Neuronal stem cell (in vitro differentiated cells): ENCODE measurements at regions not wholly inside any gene's neighbourhood (a gene's known extent, or its start where the extent isn't known, plus 50 kb on each side); places are given as distances from the start of the nearest gene placed in this dataset.

Experiments used
- DNase-seq: peaks from one replicate; pipeline ENCODE4 v3.0.0-alpha.2; 2013; ENCODE audit warnings: low spot score
- H2AFZ ChIP-seq: one replicate; pipeline ENCODE4 v1.6.1; 2013; ENCODE audit warnings: mild to moderate bottlenecking, low read length, inconsistent platforms
- H2AK5ac ChIP-seq: 2 replicates; pipeline ENCODE4 v1.6.1; 2013; ENCODE audit warnings: low read depth, mild to moderate bottlenecking, inconsistent platforms, low read length, moderate library complexity, mixed read lengths
- H2BK120ac ChIP-seq: 2 replicates; pipeline ENCODE4 v1.6.1; 2013; ENCODE audit warnings: low read depth, mild to moderate bottlenecking, inconsistent platforms, low read length, moderate library complexity, mixed read lengths
- H2BK12ac ChIP-seq: one replicate; pipeline ENCODE4 v1.6.1; 2013; ENCODE audit warnings: low read length, inconsistent platforms
- H2BK15ac ChIP-seq: 2 replicates; pipeline ENCODE4 v1.6.1; 2013; ENCODE audit warnings: mild to moderate bottlenecking, low read length, inconsistent platforms, mixed read lengths
- H2BK5ac ChIP-seq: one replicate; pipeline ENCODE4 v1.6.1; 2013; ENCODE audit warnings: inconsistent platforms, mild to moderate bottlenecking, low read length, moderate library complexity
- H3K14ac ChIP-seq: one replicate; pipeline ENCODE4 v1.6.1; 2013; ENCODE audit warnings: low read length, inconsistent platforms
- H3K18ac ChIP-seq: 2 replicates; pipeline ENCODE4 v1.6.1; 2013; ENCODE audit warnings: low read length, inconsistent platforms
- H3K23ac ChIP-seq: 2 replicates; pipeline ENCODE4 v1.6.1; 2013; ENCODE audit warnings: low read depth, mild to moderate bottlenecking, mixed read lengths, low read length, inconsistent platforms; ENCODE audit not compliant: poor library complexity
- H3K27ac ChIP-seq: replicated peaks from 3 replicates; pipeline ENCODE4 v1.5.1; 2013; ENCODE audit warnings: low read length, inconsistent platforms
- H3K27me3 ChIP-seq, 3 experiments: 2 replicates each; pipeline ENCODE4 v1.6.1; 2013; ENCODE audit warnings: low read length in 3 of 3, mild to moderate bottlenecking in 2 of 3, inconsistent platforms in 1 of 3, low read depth in 1 of 3, mixed read lengths in 1 of 3, moderate library complexity in 1 of 3; ENCODE audit not compliant: control insufficient read depth in 3 of 3, insufficient read depth in 3 of 3
- H3K36me3 ChIP-seq, 2 donors: replicated peaks in 1 of 2; 2 replicates each; pipeline ENCODE4 v1.6.1; 2013; ENCODE audit warnings: low read length in 2 of 2; ENCODE audit not compliant: control insufficient read depth in 2 of 2, insufficient read depth in 2 of 2
- H3K4ac ChIP-seq: 2 replicates; pipeline ENCODE4 v1.6.1; 2013; ENCODE audit warnings: inconsistent platforms, mild to moderate bottlenecking, low read length, moderate library complexity
- H3K4me1 ChIP-seq, 2 donors: 1 replicate in 1 of 2; 2 replicates in 1 of 2; pipeline ENCODE4 v1.6.1; 2013; ENCODE audit warnings: low read length in 2 of 2, low read depth in 1 of 2; ENCODE audit not compliant: control insufficient read depth in 2 of 2, insufficient read depth in 1 of 2
- H3K4me2 ChIP-seq: one replicate; pipeline ENCODE4 v1.6.1; 2013; ENCODE audit warnings: mild to moderate bottlenecking, low read length, inconsistent platforms; ENCODE audit not compliant: insufficient read depth, poor library complexity, severe bottlenecking
- H3K4me3 ChIP-seq, 2 donors: 2 replicates each; pipeline ENCODE4 v1.5.1; 2013; ENCODE audit warnings: low read length in 2 of 2, mild to moderate bottlenecking in 2 of 2, inconsistent platforms in 1 of 2, moderate library complexity in 1 of 2
- H3K79me1 ChIP-seq: one replicate; pipeline ENCODE4 v1.6.1; 2013; ENCODE audit warnings: low read depth, mild to moderate bottlenecking, inconsistent platforms, low read length, moderate library complexity
- H3K9ac ChIP-seq: one replicate; pipeline ENCODE4 v1.6.1; 2013; ENCODE audit warnings: mild to moderate bottlenecking, low read depth, low read length, inconsistent platforms; ENCODE audit not compliant: poor library complexity
- H3K9me3 ChIP-seq, 2 donors: replicated peaks in 1 of 2; 2 replicates each; pipeline versions ENCODE3 to v1.6.1; 2013; ENCODE audit warnings: low read length in 2 of 2, mild to moderate bottlenecking in 2 of 2, inconsistent platforms in 1 of 2, low read depth in 1 of 2, mixed read lengths in 1 of 2, moderate library complexity in 1 of 2; ENCODE audit not compliant: control insufficient read depth in 2 of 2, insufficient read depth in 1 of 2
- H4K8ac ChIP-seq: one replicate; pipeline ENCODE4 v1.6.1; 2013; ENCODE audit warnings: low read depth, mild to moderate bottlenecking, inconsistent platforms, low read length, moderate library complexity
- H4K91ac ChIP-seq: one replicate; pipeline ENCODE4 v1.6.1; 2013; ENCODE audit warnings: low read length, low read depth, mild to moderate bottlenecking, inconsistent platforms; ENCODE audit not compliant: poor library complexity
- WGBS, 2 donors: extraction: QIAGEN DNeasy Blood & Tissue Kit; methylation state at CpG; one replicate each; pipeline ENCODE4 v1.1.7; 2013; ENCODE audit warnings: missing lambda C conversion rate in 2 of 2, mixed read lengths in 1 of 2; ENCODE audit not compliant: insufficient read length in 2 of 2, insufficient replicate concordance in 1 of 2; ENCODE audit errors: extremely low coverage in 2 of 2; 5-methylcytosine and 5-hydroxymethylcytosine counted together

DNA sequence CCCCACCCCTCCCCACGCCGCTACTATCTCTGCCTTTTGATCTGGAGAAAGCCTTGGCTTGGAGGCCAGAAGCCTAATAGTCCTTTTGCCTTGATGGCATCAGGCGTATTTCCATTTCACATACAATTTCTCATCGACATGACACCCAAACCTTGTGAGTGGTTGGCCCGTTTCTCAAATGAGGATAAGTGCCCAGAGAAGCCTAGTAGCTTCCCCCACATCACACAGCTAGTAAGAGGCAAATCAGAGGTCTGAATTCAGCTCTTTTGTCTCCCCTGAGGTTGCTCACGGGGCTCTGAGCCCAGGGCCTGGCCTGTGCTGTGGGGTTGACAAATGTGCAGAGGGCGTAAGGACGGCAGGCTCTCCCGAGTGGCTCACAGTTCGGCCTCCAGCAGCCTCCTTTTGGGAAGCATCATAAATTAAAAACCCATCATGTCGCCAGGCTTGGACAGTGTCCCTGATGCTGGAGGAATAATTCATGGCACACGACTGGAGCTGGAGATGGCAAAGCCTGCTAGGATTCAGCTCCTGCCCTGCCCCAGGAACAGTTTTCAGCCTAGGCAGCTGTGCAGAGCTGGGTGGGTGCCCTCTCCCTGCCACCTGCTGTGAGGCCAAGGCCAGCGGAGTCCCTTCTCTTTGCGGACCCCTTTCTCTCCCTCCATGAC, 263.8 kb downstream of the NSG2 start:
- H3K9me3 ChIP-seq = no peaks in the 10 kb centered on the region
- H4K91ac ChIP-seq = no peak overlapping the region
- no peak overlapping the region for H3K18ac ChIP-seq
- no peak overlapping the region for H2BK12ac ChIP-seq
- H2BK15ac ChIP-seq = peak overlapping the region; percentile 79
- H3K79me1 ChIP-seq = no peaks in the 10 kb centered on the region
- no peak overlapping the region for H3K4me2 ChIP-seq
- no peak overlapping the region for H3K4ac ChIP-seq
- WGBS, 2 donors = no CpG with 5 or more reads among the region's 14 CpGs
- H3K14ac ChIP-seq = no peak overlapping the region
- no peak overlapping the region for H2AFZ ChIP-seq
- H2BK5ac ChIP-seq = no peak overlapping the region
- no peak overlapping the region for H3K4me3 ChIP-seq
- H3K27ac ChIP-seq = no peak overlapping the region
- peaks cover 0 to 10% of the 10 kb centered on the region in 2 donors for H3K4me1 ChIP-seq
- H3K23ac ChIP-seq = no peak overlapping the region
- no peak overlapping the region for H2AK5ac ChIP-seq
- no peak overlapping the region for H4K8ac ChIP-seq
- peak overlapping the region; percentile 5 for H2BK120ac ChIP-seq
- no peaks in the 10 kb centered on the region for H3K36me3 ChIP-seq
- DNase-seq = no peak
- H3K27me3 ChIP-seq = peaks cover 0 to 13% (median 0%) of the 10 kb centered on the region in 3 experiments
- no peak overlapping the region for H3K9ac ChIP-seq

- Histone ChIP-seq H3K27ac (no peak overlapping the region), H3K36me3 (no peaks in the 10 kb centered on the region), H3K14ac (no peak overlapping the region), H3K23ac (no peak overlapping the region), H2AK5ac (no peak overlapping the region), H3K4me2 (no peak overlapping the region), H3K4me3 (no peak overlapping the region), H3K4ac (no peak overlapping the region), H2BK15ac (no peak overlapping the region), H3K9me3 (no peaks in the 10 kb centered on the region), H4K8ac (no peak overlapping the region), H3K18ac (no peak overlapping the region), H2BK120ac (no peak overlapping the region), H3K4me1 (peaks cover 0 to 10% of the 10 kb centered on the region in 2 donors), H2AFZ (no peak overlapping the region), H2BK5ac (no peak overlapping the region), H3K79me1 (no peaks in the 10 kb centered on the region), H2BK12ac (no peak overlapping the region), H4K91ac (no peak overlapping the region), H3K27me3 (peaks cover 0 to 13% (median 0%) of the 10 kb centered on the region in 3 experiments), H3K9ac (no peak overlapping the region)
- DNase-seq = no peak
- WGBS, 2 donors = no CpG with 5 or more reads among the region's 10 CpGs
These were observed 264.7 kb downstream of the NSG2 start for GRCh38 chr5:174310243-174310642.

- no peak overlapping the region for H4K91ac ChIP-seq
- H3K9me3 ChIP-seq = no peaks in the 10 kb centered on the region
- H2BK15ac ChIP-seq = no peak overlapping the region
- H2BK120ac ChIP-seq = no peak overlapping the region
- H2AFZ ChIP-seq = no peak overlapping the region
- no peaks in the 10 kb centered on the region for H3K36me3 ChIP-seq
- H2BK12ac ChIP-seq = no peak overlapping the region
- no peak overlapping the region for H3K4me3 ChIP-seq
- H3K27ac ChIP-seq = no peak overlapping the region
- no peak overlapping the region for H3K4me2 ChIP-seq
- peaks cover 0 to 13% (median 0%) of the 10 kb centered on the region in 3 experiments for H3K27me3 ChIP-seq
- H3K23ac ChIP-seq = no peak overlapping the region
- no peak overlapping the region for H4K8ac ChIP-seq
- peak overlapping the region; percentile 76 for H2AK5ac ChIP-seq
- no CpG with 5 or more reads among the region's 4 CpGs for WGBS, 2 donors
- no peak overlapping the region for H3K4ac ChIP-seq
- no peak overlapping the region for H3K9ac ChIP-seq
- no peak overlapping the region for H3K18ac ChIP-seq
- no peak for DNase-seq
- no peak overlapping the region for H3K14ac ChIP-seq
- no peak overlapping the region for H2BK5ac ChIP-seq
- H3K4me1 ChIP-seq = peaks cover 0 to 10% of the 10 kb centered on the region in 2 donors
- no peaks in the 10 kb centered on the region for H3K79me1 ChIP-seq
These were observed 265.2 kb downstream of the NSG2 start for GRCh38 chr5:174310706-174311105.

- Histone ChIP-seq H2BK15ac (peak overlapping the region; percentile 82), H3K4ac (no peak overlapping the region), H3K4me2 (no peak overlapping the region), H4K8ac (no peak overlapping the region), H3K23ac (no peak overlapping the region), H2AFZ (peak overlapping the region; percentile 99), H3K4me3 (no peak overlapping the region), H3K9me3 (no peaks in the 10 kb centered on the region), H3K27me3 (peaks cover 0 to 13% (median 0%) of the 10 kb centered on the region in 3 experiments), H2AK5ac (peak overlapping the region; percentile 76), H3K9ac (peak overlapping the region; percentile 63), H3K14ac (peak overlapping the region; percentile 59), H3K4me1 (peaks cover 0 to 10% of the 10 kb centered on the region in 2 donors), H3K27ac (no peak overlapping the region), H4K91ac (no peak overlapping the region), H3K18ac (peak overlapping the region; percentile 93), H2BK12ac (no peak overlapping the region), H3K79me1 (no peaks in the 10 kb centered on the region), H2BK120ac (no peak overlapping the region), H2BK5ac (peak overlapping the region; percentile 68), H3K36me3 (no peaks in the 10 kb centered on the region)
- no CpG with 5 or more reads among the region's 17 CpGs for WGBS, 2 donors
- no peak for DNase-seq
These were observed 265.6 kb downstream of the NSG2 start for GRCh38 chr5:174311121-174311520.
